ENCODE measurements at regions not wholly inside any gene's neighbourhood (a gene's known extent, or its start where the extent isn't known, plus 50 kb on each side); places are given as distances from the start of the nearest gene placed in this dataset.

DNA sequence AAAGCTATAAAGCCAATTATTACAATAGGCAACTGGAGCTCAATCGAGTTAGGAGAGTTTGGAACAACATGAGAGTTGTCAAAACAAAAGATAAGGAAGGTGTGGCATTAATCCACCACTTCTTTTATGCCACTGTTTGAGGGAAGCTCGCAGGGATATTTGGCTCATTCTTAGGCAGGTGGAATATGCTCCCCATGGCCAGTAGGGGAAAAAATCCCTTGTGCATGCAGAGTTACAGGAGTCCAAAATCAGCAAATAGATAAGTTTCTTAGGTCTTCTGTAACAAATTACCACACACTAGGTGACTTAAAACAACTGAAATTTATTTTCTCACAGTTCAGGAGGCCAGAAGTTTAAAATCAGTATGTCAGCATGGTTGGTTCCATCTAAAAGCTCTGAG is 135.4 kb upstream of the SYNPR start:
- H3K27me3 ChIP-seq = no peaks in the 10 kb centered on the region
- intact Hi-C loops (cut with DNase I; ENCODE audit: low total_unique reads) = no loop called here
- no peak for DNase-seq
- no peak overlapping the region for H3K4me3 ChIP-seq
- H3K27ac ChIP-seq = no peak overlapping the region
- no peaks in the 10 kb centered on the region for H3K36me3 ChIP-seq
- no peaks in the 10 kb centered on the region for H3K9me3 ChIP-seq
- H3K4me1 ChIP-seq = no peaks in the 10 kb centered on the region
- TF ChIP-seq, protein P1, sequence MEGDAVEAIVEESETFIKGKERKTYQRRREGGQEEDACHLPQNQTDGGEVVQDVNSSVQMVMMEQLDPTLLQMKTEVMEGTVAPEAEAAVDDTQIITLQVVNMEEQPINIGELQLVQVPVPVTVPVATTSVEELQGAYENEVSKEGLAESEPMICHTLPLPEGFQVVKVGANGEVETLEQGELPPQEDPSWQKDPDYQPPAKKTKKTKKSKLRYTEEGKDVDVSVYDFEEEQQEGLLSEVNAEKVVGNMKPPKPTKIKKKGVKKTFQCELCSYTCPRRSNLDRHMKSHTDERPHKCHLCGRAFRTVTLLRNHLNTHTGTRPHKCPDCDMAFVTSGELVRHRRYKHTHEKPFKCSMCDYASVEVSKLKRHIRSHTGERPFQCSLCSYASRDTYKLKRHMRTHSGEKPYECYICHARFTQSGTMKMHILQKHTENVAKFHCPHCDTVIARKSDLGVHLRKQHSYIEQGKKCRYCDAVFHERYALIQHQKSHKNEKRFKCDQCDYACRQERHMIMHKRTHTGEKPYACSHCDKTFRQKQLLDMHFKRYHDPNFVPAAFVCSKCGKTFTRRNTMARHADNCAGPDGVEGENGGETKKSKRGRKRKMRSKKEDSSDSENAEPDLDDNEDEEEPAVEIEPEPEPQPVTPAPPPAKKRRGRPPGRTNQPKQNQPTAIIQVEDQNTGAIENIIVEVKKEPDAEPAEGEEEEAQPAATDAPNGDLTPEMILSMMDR (IDR thresholded peaks at IDR 0.05) = no peak

DNA sequence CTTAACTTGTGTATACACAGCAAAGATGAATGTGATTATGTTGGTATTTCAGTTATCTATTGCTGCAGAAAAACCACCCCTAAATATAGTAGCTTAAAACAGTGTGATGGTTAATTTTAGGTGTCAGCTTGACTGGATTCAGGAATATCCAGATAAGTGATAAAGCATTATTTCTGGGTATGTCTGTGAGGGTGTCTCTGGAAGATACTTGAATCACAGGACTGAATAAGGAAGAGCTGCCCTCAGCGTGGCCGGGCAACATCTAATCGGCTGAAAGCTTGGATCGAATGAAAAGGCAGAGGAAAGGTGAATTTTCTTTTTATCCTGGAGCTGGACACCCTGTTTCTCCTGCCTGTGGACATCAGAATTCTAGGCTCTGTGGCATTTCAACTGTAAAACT is 132.0 kb upstream of the SYNPR start:
- Histone ChIP-seq H3K4me1 (no peaks in the 10 kb centered on the region), H3K27ac (no peak overlapping the region), H3K36me3 (no peaks in the 10 kb centered on the region), H3K4me3 (no peak overlapping the region), H3K27me3 (no peaks in the 10 kb centered on the region), H3K9me3 (no peaks in the 10 kb centered on the region)
- no peak for DNase-seq
- TF ChIP-seq, protein P1 (IDR thresholded peaks at IDR 0.05) = no peak
- intact Hi-C loops (cut with DNase I; ENCODE audit: low total_unique reads) = no loop called here

DNA sequence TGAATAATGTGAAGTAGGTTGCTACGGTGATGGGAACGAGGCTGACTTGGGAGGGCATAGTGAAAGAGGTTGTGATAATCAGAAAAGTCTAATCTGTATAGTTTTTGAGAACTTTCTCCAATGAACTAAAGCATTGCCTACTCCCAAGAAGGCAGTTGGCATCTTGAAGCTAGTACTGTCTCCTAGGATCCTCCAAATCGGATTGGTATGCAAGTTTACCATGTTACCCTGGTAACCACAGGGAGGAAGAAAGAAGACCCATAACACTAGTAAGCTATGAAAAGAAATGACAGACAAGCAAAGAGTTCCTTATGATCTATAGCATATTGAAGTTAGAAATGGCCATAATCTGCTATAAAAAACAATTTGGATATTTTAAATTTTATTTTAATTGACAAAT is 127.2 kb upstream of the SYNPR start:
- Histone ChIP-seq H3K36me3 (no peaks in the 10 kb centered on the region), H3K27me3 (no peaks in the 10 kb centered on the region), H3K9me3 (no peaks in the 10 kb centered on the region), H3K4me3 (no peak overlapping the region), H3K4me1 (no peaks in the 10 kb centered on the region), H3K27ac (no peak overlapping the region)
- TF ChIP-seq, protein P1 (IDR thresholded peaks at IDR 0.05) = no peak
- intact Hi-C loops (cut with DNase I; ENCODE audit: low total_unique reads) = no loop called here
- DNase-seq = no peak

DNA sequence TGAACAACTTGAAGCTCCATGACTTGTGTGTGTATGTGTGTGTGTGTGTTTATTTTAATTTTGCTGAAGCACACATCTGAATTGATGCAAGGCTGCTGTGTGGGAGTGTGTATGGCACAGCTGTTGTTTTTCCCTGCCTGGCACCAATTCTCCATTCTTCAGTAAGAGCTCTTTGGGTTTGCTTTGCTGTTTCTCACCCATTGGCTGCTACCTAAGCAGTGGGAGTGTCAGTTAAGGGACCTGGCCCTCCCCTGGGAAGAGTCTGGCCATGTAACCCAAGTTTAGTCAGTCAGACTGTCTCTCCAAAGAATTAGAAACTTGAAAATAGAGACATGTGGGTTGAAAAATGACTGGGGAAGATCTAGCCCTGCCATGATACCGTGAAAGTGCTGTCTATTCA is 126.2 kb upstream of the SYNPR start:
- TF ChIP-seq, protein P1 (IDR thresholded peaks at IDR 0.05) = no peak
- Histone ChIP-seq H3K9me3 (no peaks in the 10 kb centered on the region), H3K4me3 (no peak overlapping the region), H3K36me3 (no peaks in the 10 kb centered on the region), H3K27me3 (no peaks in the 10 kb centered on the region), H3K27ac (no peak overlapping the region), H3K4me1 (no peaks in the 10 kb centered on the region)
- no peak for DNase-seq
- intact Hi-C loops (cut with DNase I; ENCODE audit: low total_unique reads) = no loop called here

DNA sequence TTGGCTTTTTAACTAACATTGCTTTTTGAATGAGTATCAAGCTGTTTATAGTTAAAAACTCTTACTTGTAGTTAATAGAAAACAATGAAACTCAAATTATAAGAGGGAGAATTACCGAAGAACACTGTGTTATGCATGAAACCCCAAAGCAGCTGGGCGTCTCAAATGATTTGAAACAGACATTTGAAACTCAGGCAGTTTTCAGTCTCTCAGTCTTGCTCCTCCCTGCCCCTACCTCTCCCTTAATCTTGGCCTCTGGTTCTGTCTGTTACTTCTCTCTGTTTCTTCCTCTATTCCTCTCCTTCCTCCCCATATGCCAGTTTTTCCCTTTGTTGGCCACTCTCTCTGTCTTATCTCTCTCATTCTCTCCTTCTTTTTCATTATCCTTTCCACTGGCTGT is 118.3 kb upstream of the SYNPR start:
- TF ChIP-seq, protein P1 (IDR thresholded peaks at IDR 0.05) = no peak
- Histone ChIP-seq H3K27me3 (no peaks in the 10 kb centered on the region), H3K27ac (no peak overlapping the region), H3K9me3 (no peaks in the 10 kb centered on the region), H3K4me3 (no peak overlapping the region), H3K36me3 (no peaks in the 10 kb centered on the region), H3K4me1 (no peaks in the 10 kb centered on the region)
- intact Hi-C loops (cut with DNase I; ENCODE audit: low total_unique reads) = no loop called here
- no peak for DNase-seq

DNA sequence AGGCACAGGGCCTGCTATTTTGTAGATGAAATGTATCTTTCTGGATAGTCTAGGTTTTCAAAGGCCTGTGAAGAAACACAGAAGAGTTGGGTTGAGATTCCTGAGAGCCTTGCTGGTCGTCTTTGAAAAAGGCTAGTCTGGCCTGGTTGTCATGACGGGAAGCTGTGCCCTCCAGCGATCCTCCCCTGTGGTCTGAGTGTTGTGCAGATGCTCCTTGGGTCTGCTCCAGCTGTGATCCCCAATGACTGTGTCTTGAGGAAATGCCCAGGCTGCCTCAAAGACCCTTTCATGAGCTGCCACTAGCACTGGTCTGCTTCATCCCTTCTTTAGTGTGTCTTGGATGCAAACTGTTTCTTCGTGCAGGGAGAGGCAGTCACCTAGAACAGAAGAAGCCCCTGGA is 111.0 kb upstream of the SYNPR start:
- DNase-seq = no peak
- intact Hi-C loops (cut with DNase I; ENCODE audit: low total_unique reads) = no loop called here

More for the DNA sequence above, 111.0 kb upstream of the SYNPR start:
- no peak overlapping the region for H3K27ac ChIP-seq
- TF ChIP-seq, protein P1 (IDR thresholded peaks at IDR 0.05) = no peak
- H3K27me3 ChIP-seq = no peaks in the 10 kb centered on the region
- H3K36me3 ChIP-seq = no peaks in the 10 kb centered on the region
- no peak overlapping the region for H3K4me3 ChIP-seq
- H3K4me1 ChIP-seq = no peaks in the 10 kb centered on the region
- H3K9me3 ChIP-seq = no peaks in the 10 kb centered on the region
